AG10803 (cell line): ENCODE measurements at regions not wholly inside any gene's neighbourhood (a gene's known extent, or its start where the extent isn't known, plus 50 kb on each side); places are given as distances from the start of the nearest gene placed in this dataset.

Experiments used
- DNase-seq: peaks from one replicate; pipeline ENCODE4 v3.0.0; 2010; ENCODE audit warnings: low read depth
- H3K4me3 ChIP-seq: 2 replicates; pipeline ENCODE4 v1.5.1; 2011; ENCODE audit warnings: mild to moderate bottlenecking, low read length, control low read depth
- TF ChIP-seq, protein P1 (sequence below): conservative IDR thresholded peaks from 2 replicates; pipeline ENCODE4 v1.5.1; 2011; ENCODE audit warnings: mild to moderate bottlenecking, low read length, control low read depth, inconsistent platforms

DNA sequence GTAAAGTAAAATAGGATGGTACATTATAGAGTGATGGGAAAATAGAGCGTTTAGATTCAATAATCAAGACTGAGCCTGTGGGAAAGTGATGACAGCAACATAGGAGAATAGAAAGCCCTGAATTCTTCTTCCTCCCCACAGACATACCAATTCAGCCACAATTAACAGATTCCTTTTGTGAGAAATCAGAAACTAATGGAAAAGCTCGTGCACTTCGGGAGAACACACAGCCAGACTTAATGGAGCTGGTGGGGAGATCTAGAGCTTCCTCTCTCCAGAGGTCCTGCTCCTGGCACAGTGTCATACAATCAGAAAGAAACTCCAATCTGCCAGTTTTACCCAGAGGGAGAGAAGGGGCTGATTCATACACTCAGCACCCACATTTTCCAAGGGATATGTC is 676.3 kb upstream of the BOD1L1 start:
- TF ChIP-seq, protein P1, sequence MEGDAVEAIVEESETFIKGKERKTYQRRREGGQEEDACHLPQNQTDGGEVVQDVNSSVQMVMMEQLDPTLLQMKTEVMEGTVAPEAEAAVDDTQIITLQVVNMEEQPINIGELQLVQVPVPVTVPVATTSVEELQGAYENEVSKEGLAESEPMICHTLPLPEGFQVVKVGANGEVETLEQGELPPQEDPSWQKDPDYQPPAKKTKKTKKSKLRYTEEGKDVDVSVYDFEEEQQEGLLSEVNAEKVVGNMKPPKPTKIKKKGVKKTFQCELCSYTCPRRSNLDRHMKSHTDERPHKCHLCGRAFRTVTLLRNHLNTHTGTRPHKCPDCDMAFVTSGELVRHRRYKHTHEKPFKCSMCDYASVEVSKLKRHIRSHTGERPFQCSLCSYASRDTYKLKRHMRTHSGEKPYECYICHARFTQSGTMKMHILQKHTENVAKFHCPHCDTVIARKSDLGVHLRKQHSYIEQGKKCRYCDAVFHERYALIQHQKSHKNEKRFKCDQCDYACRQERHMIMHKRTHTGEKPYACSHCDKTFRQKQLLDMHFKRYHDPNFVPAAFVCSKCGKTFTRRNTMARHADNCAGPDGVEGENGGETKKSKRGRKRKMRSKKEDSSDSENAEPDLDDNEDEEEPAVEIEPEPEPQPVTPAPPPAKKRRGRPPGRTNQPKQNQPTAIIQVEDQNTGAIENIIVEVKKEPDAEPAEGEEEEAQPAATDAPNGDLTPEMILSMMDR: no peak
- no peak for DNase-seq
- no peak overlapping the region for H3K4me3 ChIP-seq

DNA sequence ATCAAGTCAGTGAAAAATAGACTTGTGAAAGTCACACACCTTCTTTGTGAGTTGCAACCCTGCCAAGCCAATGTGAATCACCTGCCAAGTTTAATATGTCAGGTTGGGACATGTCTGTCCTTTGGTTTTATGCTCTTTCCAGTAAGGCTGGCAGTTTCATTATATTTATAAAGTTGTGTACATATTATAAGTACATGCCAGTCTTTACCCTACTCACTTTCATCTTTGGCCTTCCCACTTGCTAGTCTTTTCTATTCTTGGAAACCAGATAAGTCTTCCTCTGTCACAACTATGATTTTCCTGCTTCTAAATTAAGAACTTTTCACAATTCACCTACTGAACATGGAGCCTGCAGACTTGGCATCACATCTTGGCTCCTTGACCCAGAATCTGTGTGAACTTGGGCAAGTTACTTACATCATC is 680.7 kb upstream of the BOD1L1 start:
- DNase-seq: no peak
- H3K4me3 ChIP-seq: no peak overlapping the region
- TF ChIP-seq, protein P1: no peak

DNA sequence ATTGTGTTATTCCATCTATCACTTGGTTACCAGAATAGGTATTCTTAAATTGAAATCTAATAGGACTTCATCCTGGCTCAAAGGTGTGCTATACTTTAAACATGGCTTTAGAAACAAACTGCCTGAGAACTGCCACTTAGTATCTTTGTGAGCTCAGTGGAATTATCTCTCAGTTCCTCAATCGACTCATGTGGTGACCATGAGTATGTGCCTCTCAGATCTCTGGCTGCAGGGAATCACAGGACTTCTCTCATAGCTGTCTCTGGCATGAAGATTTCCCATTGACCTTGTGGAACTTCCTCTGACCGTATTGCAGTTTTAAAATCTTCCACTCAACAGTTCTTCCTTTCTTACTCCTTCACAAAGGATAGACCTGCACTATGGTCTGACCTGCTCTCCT is 681.9 kb upstream of the BOD1L1 start:
- H3K4me3 ChIP-seq: no peak overlapping the region
- TF ChIP-seq, protein P1: no peak
- no peak for DNase-seq

GRCh38 chr4:14313757-14314156 is 686.2 kb upstream of the BOD1L1 start:
- TF ChIP-seq, protein P1: no peak
- DNase-seq: no peak
- H3K4me3 ChIP-seq: no peak overlapping the region

GRCh38 chr4:14315129-14315528 is 687.2 kb upstream of the CPEB2 start:
- no peak overlapping the region for H3K4me3 ChIP-seq
- TF ChIP-seq, protein P1: no peak
- no peak for DNase-seq

- TF ChIP-seq, protein P1: no peak
- DNase-seq: no peak
- H3K4me3 ChIP-seq: no peak overlapping the region
These were observed 684.9 kb upstream of the CPEB2 start for GRCh38 chr4:14317351-14317750.

- TF ChIP-seq, protein P1: no peak
- no peak for DNase-seq
- no peak overlapping the region for H3K4me3 ChIP-seq
These were observed 683.6 kb upstream of the CPEB2 start for GRCh38 chr4:14318671-14319070.
